ENCODE measurements at regions not wholly inside any gene's neighbourhood (a gene's known extent, or its start where the extent isn't known, plus 50 kb on each side); places are given as distances from the start of the nearest gene placed in this dataset.

- DNase-seq (ENCODE audit: low spot score), result no peak
- TF ChIP-seq EZH2 (IDR thresholded peaks at IDR 0.05; ENCODE audit: borderline replicate concordance, low read depth, low read length, poor library complexity, severe bottlenecking) (no peak), CTCF (conservative IDR thresholded peaks at IDR 0.05; ENCODE audit: low read depth, low read length) (no peak)
- Histone ChIP-seq H3K27ac (ENCODE audit: low read depth, low read length, poor library complexity, severe bottlenecking) (no peak overlapping the region), H3K9me3 (ENCODE audit: low read depth, low read length, poor library complexity, severe bottlenecking) (no peaks in the 10 kb centered on the region), H3K4me3 (ENCODE audit: low read depth, low read length, poor library complexity, severe bottlenecking) (no peak overlapping the region), H3K4me1 (ENCODE audit: insufficient read depth, low read length, poor library complexity, severe bottlenecking) (no peaks in the 10 kb centered on the region), H3K27me3 (replicated peaks; ENCODE audit: insufficient read depth, low read depth, low read length, poor library complexity) (no peaks in the 10 kb centered on the region), H3K36me3 (ENCODE audit: insufficient read depth, low read length, poor library complexity, severe bottlenecking) (no peaks in the 10 kb centered on the region)
- BruUV-seq (replicated peaks), result no TSS peak
- intact Hi-C loops (cut with micrococcal nuclease; ENCODE audit: unreplicated experiment), result no loop called here
- CTCF ChIA-PET, result no interaction called here
- POLR2A ChIA-PET (ENCODE audit: low non-redundant PET), result no interaction called here
Observed at GRCh38 chr3:94512876-94513275, 450.0 kb downstream of the NSUN3 start.

- no TSS peak for BruUV-seq (replicated peaks)
- Histone ChIP-seq H3K9me3 (ENCODE audit: low read depth, low read length, poor library complexity, severe bottlenecking) (no peaks in the 10 kb centered on the region), H3K27ac (ENCODE audit: low read depth, low read length, poor library complexity, severe bottlenecking) (no peak overlapping the region), H3K27me3 (replicated peaks; ENCODE audit: insufficient read depth, low read depth, low read length, poor library complexity) (no peaks in the 10 kb centered on the region), H3K4me3 (ENCODE audit: low read depth, low read length, poor library complexity, severe bottlenecking) (no peak overlapping the region), H3K4me1 (ENCODE audit: insufficient read depth, low read length, poor library complexity, severe bottlenecking) (no peaks in the 10 kb centered on the region), H3K36me3 (ENCODE audit: insufficient read depth, low read length, poor library complexity, severe bottlenecking) (no peaks in the 10 kb centered on the region)
- TF ChIP-seq EZH2 (IDR thresholded peaks at IDR 0.05; ENCODE audit: borderline replicate concordance, low read depth, low read length, poor library complexity, severe bottlenecking), result no peak
- TF ChIP-seq CTCF (conservative IDR thresholded peaks at IDR 0.05; ENCODE audit: low read depth, low read length), result no peak
- POLR2A ChIA-PET (ENCODE audit: low non-redundant PET), result no interaction called here
- intact Hi-C loops (cut with micrococcal nuclease; ENCODE audit: unreplicated experiment), result no loop called here
- CTCF ChIA-PET, result no interaction called here
- DNase-seq (ENCODE audit: low spot score), result no peak
Observed at GRCh38 chr3:94513600-94513999, 450.7 kb downstream of the NSUN3 start.

- BruUV-seq (replicated peaks), result no TSS peak
- Histone ChIP-seq H3K27me3 (replicated peaks; ENCODE audit: insufficient read depth, low read depth, low read length, poor library complexity) (no peaks in the 10 kb centered on the region), H3K27ac (ENCODE audit: low read depth, low read length, poor library complexity, severe bottlenecking) (no peak overlapping the region), H3K4me1 (ENCODE audit: insufficient read depth, low read length, poor library complexity, severe bottlenecking) (no peaks in the 10 kb centered on the region), H3K9me3 (ENCODE audit: low read depth, low read length, poor library complexity, severe bottlenecking) (no peaks in the 10 kb centered on the region), H3K36me3 (ENCODE audit: insufficient read depth, low read length, poor library complexity, severe bottlenecking) (no peaks in the 10 kb centered on the region), H3K4me3 (ENCODE audit: low read depth, low read length, poor library complexity, severe bottlenecking) (no peak overlapping the region)
- DNase-seq (ENCODE audit: low spot score), result no peak
- CTCF ChIA-PET, result no interaction called here
- POLR2A ChIA-PET (ENCODE audit: low non-redundant PET), result no interaction called here
- intact Hi-C loops (cut with micrococcal nuclease; ENCODE audit: unreplicated experiment), result no loop called here
- no peak for TF ChIP-seq CTCF (conservative IDR thresholded peaks at IDR 0.05; ENCODE audit: low read depth, low read length)
- no peak for TF ChIP-seq EZH2 (IDR thresholded peaks at IDR 0.05; ENCODE audit: borderline replicate concordance, low read depth, low read length, poor library complexity, severe bottlenecking)
Observed at GRCh38 chr3:94515983-94516382, 453.1 kb downstream of the NSUN3 start.

All from A673 (cell line).